Fibroblast of villous mesenchyme (primary cell): ENCODE measurements at regions not wholly inside any gene's neighbourhood (a gene's known extent, or its start where the extent isn't known, plus 50 kb on each side); places are given as distances from the start of the nearest gene placed in this dataset.

Experiments used
- DNase-seq: peaks from one replicate; pipeline ENCODE4 v3.0.0-alpha.2; 2010; ENCODE audit warnings: low read depth
- H3K4me3 ChIP-seq: 2 replicates; pipeline ENCODE4 v1.5.1; 2011; ENCODE audit warnings: low read depth, mild to moderate bottlenecking, low read length
- TF ChIP-seq, protein P1 (sequence below): IDR thresholded peaks from 2 replicates; pipeline ENCODE4 v1.5.1; 2012; ENCODE audit warnings: low read depth, mild to moderate bottlenecking, low read length; ENCODE audit not compliant: insufficient read depth

DNA sequence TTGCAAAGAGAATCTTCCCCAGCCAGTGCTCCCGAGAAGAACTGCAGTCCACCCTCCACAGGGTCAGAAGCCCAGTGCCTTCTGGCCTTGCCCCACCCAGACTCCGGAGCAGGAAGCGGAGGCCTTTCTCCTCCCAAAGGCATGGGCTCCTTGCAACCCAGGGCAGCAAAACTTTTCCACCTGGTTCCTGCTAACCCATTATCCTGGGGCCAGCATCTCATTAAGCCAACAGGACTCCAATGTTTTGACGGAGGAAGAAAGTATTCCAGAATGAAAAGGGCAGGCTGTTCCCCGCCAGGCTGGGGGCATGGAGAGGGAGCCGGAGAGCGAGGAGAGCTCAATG, 88.1 kb downstream of the RTL6 start:
- H3K4me3 ChIP-seq, result no peak overlapping the region
- DNase-seq, result no peak
- TF ChIP-seq, protein P1, sequence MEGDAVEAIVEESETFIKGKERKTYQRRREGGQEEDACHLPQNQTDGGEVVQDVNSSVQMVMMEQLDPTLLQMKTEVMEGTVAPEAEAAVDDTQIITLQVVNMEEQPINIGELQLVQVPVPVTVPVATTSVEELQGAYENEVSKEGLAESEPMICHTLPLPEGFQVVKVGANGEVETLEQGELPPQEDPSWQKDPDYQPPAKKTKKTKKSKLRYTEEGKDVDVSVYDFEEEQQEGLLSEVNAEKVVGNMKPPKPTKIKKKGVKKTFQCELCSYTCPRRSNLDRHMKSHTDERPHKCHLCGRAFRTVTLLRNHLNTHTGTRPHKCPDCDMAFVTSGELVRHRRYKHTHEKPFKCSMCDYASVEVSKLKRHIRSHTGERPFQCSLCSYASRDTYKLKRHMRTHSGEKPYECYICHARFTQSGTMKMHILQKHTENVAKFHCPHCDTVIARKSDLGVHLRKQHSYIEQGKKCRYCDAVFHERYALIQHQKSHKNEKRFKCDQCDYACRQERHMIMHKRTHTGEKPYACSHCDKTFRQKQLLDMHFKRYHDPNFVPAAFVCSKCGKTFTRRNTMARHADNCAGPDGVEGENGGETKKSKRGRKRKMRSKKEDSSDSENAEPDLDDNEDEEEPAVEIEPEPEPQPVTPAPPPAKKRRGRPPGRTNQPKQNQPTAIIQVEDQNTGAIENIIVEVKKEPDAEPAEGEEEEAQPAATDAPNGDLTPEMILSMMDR, result no peak

GRCh38 chr22:44409211-44409973, 88.6 kb downstream of the RTL6 start:
- DNase-seq, result no peak
- no peak overlapping the region for H3K4me3 ChIP-seq
- TF ChIP-seq, protein P1, result no peak

GRCh38 chr22:44408829-44409192, 89.2 kb downstream of the RTL6 start:
- TF ChIP-seq, protein P1, result no peak
- H3K4me3 ChIP-seq, result no peak overlapping the region

DNA sequence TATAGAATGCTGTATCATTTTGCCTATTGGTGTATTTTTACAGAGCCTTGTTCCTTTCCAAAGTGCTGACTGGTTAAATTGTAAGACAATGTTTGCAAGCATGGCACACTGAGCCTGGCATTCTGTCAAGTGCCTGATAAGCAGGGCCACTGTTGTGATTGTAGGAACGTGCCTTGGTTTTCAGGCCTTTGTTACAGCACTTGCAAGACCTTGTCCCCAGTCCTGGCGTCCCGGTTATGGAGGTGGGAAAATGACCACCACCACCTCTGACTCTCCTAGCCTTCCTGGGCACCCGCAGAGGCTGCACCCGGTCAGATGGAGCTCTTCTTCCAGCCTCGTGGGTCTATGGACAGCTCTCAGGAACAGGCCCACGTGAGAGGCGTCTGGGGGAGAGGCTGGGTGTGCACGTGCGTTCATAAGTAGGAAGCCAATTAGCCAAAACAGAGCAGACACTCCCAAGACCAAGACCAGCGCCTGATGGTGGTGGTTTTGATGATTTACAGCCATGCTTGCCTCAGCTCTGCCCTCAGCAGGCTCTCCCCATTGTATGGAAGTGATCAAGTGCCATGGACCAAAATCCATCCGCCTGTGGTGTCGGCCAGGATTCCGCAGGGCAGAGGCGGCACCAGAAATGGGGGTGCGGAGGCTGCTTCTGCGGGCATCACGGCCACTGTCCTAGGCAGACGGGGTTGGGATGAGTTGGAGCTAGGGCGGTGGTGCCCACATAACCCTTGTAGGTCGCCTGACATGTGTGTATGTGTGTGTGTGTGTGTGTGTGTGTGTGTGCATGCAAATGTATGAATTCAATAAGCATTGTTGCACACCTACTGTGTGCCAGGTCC, 89.8 kb downstream of the RTL6 start:
- no peak for DNase-seq
- H3K4me3 ChIP-seq, result no peak overlapping the region
- TF ChIP-seq, protein P1, result no peak

More at GRCh38 chr22:44408829-44409192, 89.2 kb downstream of the RTL6 start:
- DNase-seq, result no peak

DNA sequence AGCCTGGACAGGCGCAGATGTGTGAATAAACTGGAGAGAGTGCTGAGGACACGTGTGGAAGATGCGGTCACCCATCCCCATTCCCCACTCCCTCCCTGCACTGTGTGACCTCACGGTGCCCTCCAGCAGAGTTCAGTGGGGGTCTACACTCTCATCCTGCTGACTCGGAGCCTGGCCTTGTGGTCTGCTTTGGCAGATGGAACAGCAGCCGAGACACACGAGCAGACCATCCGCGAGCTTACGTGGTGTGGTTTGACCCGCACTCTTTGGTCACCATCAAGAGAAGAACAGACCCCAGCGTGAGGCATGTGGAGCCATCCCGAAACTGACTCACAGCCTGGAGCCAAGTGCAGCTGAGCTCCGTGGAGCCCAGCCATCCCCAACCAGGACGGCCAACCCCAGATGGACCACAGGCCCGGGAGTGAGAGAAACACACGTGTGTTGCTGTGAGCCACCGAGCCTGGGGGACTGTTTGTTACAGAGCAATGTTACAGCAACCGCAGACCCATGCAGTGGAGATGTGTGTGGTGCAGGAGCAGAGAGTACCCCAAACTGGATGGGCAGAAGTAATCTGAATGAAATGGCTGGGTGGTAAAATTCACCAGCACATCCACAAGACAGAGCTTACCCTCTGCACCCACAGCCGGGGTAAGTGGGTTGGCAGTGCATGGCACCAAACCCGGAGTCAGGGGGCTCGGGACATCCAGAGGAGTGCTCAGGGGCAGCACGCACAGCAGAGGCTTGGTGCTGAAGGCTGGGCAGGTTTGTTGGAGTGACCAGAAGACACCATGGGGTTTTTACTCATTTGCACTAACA, 90.7 kb downstream of the RTL6 start:
- H3K4me3 ChIP-seq, result no peak overlapping the region
- TF ChIP-seq, protein P1, result no peak
- no peak for DNase-seq

GRCh38 chr22:44406341-44407170, 91.5 kb downstream of the RTL6 start:
- TF ChIP-seq, protein P1, result no peak
- no peak overlapping the region for H3K4me3 ChIP-seq
- no peak for DNase-seq
